Retinal pigment epithelial cell (primary cell): ENCODE measurements at regions not wholly inside any gene's neighbourhood (a gene's known extent, or its start where the extent isn't known, plus 50 kb on each side); places are given as distances from the start of the nearest gene placed in this dataset.
"Not testable (repeated sequence)": the region's sequence is repeated elsewhere in the genome, so short reads cannot be mapped to it uniquely, and the experiment has no call there.

Experiments
- DNase-seq: peaks from one replicate; pipeline ENCODE4 v3.0.0-alpha.2; 2010; ENCODE audit warnings: low read depth
- H3K4me3 ChIP-seq: 2 replicates; pipeline ENCODE4 v1.5.1; 2011; ENCODE audit warnings: mild to moderate bottlenecking, low read length, control low read depth, moderate library complexity
- CTCF ChIP-seq: conservative IDR thresholded peaks from 2 replicates; pipeline ENCODE4 v1.5.1; 2011; ENCODE audit warnings: low read depth, low read length, control low read depth, inconsistent platforms

GRCh38 chrX:1052021-1052420 is 160.4 kb downstream of the CRLF2 start:
- H3K4me3 ChIP-seq: no peak overlapping the region
- TF ChIP-seq CTCF: no peak
- DNase-seq: no peak

- no peak for DNase-seq
- H3K4me3 ChIP-seq: no peak overlapping the region
- TF ChIP-seq CTCF: no peak
These were observed 161.0 kb downstream of the CRLF2 start for GRCh38 chrX:1051421-1051820.

GRCh38 chrX:1045680-1046314 is 166.7 kb downstream of the CRLF2 start:
- no peak overlapping the region for H3K4me3 ChIP-seq
- TF ChIP-seq CTCF: no peak
- no peak for DNase-seq

GRCh38 chrX:1041091-1041490 is 171.4 kb downstream of the CRLF2 start:
- no peak for DNase-seq
- TF ChIP-seq CTCF: no peak
- no peak overlapping the region for H3K4me3 ChIP-seq

- not testable (repeated sequence) for H3K4me3 ChIP-seq
These were observed 176.5 kb downstream of the CRLF2 start for GRCh38 chrX:1035931-1036330.

GRCh38 chrX:1035206-1035605 is 177.2 kb downstream of the CRLF2 start:
- no peak for TF ChIP-seq CTCF
- no peak overlapping the region for H3K4me3 ChIP-seq
- DNase-seq: no peak

More at GRCh38 chrX:1035931-1036330, 176.5 kb downstream of the CRLF2 start:
- DNase-seq: not testable (repeated sequence)

- H3K4me3 ChIP-seq: no peak overlapping the region
- DNase-seq: no peak
- no peak for TF ChIP-seq CTCF
These were observed 177.7 kb downstream of the CRLF2 start for GRCh38 chrX:1034717-1035116.
